HepG2 (cell line): ENCODE measurements at regions not wholly inside any gene's neighbourhood (a gene's known extent, or its start where the extent isn't known, plus 50 kb on each side); places are given as distances from the start of the nearest gene placed in this dataset.

Experiments used
- ATAC-seq: fragments of 200-7000 bp; cut with Tn5 transposase; 3 replicates; pipeline ENCODE4 v1.9.1; 2020; ENCODE audit warnings: mild to moderate bottlenecking, moderate library complexity
- BruUV-seq: library from RNA; stranded (reverse); fragments of 400-500 nt; replicated peaks from 2 replicates; lab custom pipeline; 2021; lab: Mats Ljungman, UMichigan
- CTCF ChIA-PET: fragments of 300-600 bp; formaldehyde crosslinking; extraction: SDS; loops from one replicate; lab custom pipeline; 2021; ENCODE audit warnings: low total read pairs, inconsistent platforms, low intra/inter-chr PET ratio; lab: Yijun Ruan, JAX
- POLR2A ChIA-PET: fragments of 350-600 bp; sonication (Branson Sonifier 250); formaldehyde crosslinking; loops from one replicate; lab custom pipeline; 2020; ENCODE audit warnings: antibody characterized with exemption, inconsistent platforms; lab: Yijun Ruan, JAX
- DNase-seq: peaks from one replicate; pipeline ENCODE4 v3.0.0-alpha.2; 2015; ENCODE audit warnings: low spot score
- FAIRE-seq: peaks from 3 replicates; lab custom pipeline; 2011; peaks lifted over from hg19 to GRCh38; lab: Jason Lieb, UNC
- H2AFZ ChIP-seq: one replicate; pipeline ENCODE4 v1.6.1; 2011; ENCODE audit warnings: low read length, inconsistent platforms
- H3K27ac ChIP-seq: fragments of 300-600 bp; 3 replicates; pipeline ENCODE4 v1.8.0; 2011; ENCODE audit warnings: mixed run types, mild to moderate bottlenecking, mixed read lengths, low read length, inconsistent platforms; ENCODE audit not compliant: insufficient read depth; ENCODE audit errors: extremely low read length
- H3K27me3 ChIP-seq, 2 experiments: fragments of 200-600 bp in 1 of 2; 2 replicates in 1 of 2; 3 replicates in 1 of 2; pipeline versions ENCODE4 v1.6.0 to v1.8.0; 2011; ENCODE audit warnings: low read length in 2 of 2, mild to moderate bottlenecking in 2 of 2, moderate library complexity in 2 of 2, inconsistent platforms in 1 of 2; ENCODE audit not compliant: insufficient read depth in 2 of 2, control insufficient read depth in 1 of 2
- H3K36me3 ChIP-seq, 2 experiments: fragments of 200-600 bp in 1 of 2; replicated peaks in 1 of 2; 2 replicates in 1 of 2; 3 replicates in 1 of 2; pipeline versions ENCODE4 v1.5.1 to v1.8.0; 2011; ENCODE audit warnings: low read length in 2 of 2, inconsistent platforms in 1 of 2; ENCODE audit not compliant: insufficient read depth in 2 of 2, control insufficient read depth in 1 of 2
- H3K4me1 ChIP-seq: 2 replicates; pipeline ENCODE4 v1.5.1; 2012; ENCODE audit warnings: low read length, inconsistent platforms; ENCODE audit not compliant: insufficient read depth
- H3K4me2 ChIP-seq: 2 replicates; pipeline ENCODE4 v1.6.0; 2011; ENCODE audit warnings: low read depth, low read length, inconsistent platforms
- H3K4me3 ChIP-seq, 3 experiments: fragments of 200-600 bp in 1 of 3; sonication (generic), shearing (Covaris generic) in 1 of 3; replicated peaks in 1 of 3; 2 replicates each; pipeline ENCODE4 v1.5.1; 2011 to 2016; ENCODE audit warnings: low read length in 3 of 3, inconsistent platforms in 2 of 3, low read depth in 2 of 3, mild to moderate bottlenecking in 2 of 3, control low read depth in 1 of 3, mixed read lengths in 1 of 3; ENCODE audit not compliant: insufficient read depth in 1 of 3
- H3K79me2 ChIP-seq: one replicate; pipeline ENCODE4 v1.6.1; 2011; ENCODE audit warnings: low read length, inconsistent platforms; ENCODE audit not compliant: insufficient read depth
- H3K9ac ChIP-seq: 2 replicates; pipeline ENCODE4 v1.6.0; 2011; ENCODE audit warnings: mild to moderate bottlenecking, low read depth, low read length, inconsistent platforms; ENCODE audit not compliant: insufficient read depth
- H3K9me3 ChIP-seq: 2 replicates; pipeline ENCODE4 v1.5.1; 2012; ENCODE audit warnings: mild to moderate bottlenecking, low read length
- H4K20me1 ChIP-seq: 2 replicates; pipeline ENCODE4 v1.6.0; 2011; ENCODE audit warnings: inconsistent platforms, mild to moderate bottlenecking, low read length, moderate library complexity; ENCODE audit not compliant: insufficient read depth
- ATF7 ChIP-seq, 2 experiments: fragments of 450-650 bp in 1 of 2; sonication (generic) in 1 of 2; formaldehyde crosslinking in 1 of 2; IDR thresholded peaks; 2 replicates each; pipeline versions ENCODE4 v1.4.0 to v1.6.1; 2016 to 2020; ENCODE audit warnings: antibody characterized with exemption in 1 of 2, mild to moderate bottlenecking in 1 of 2, missing genetic modification reagents in 1 of 2
- MBNL3 ChIP-seq: fragments of 250-450 bp; sonication (Bioruptor Pico); conservative IDR thresholded peaks from 2 replicates; pipeline ENCODE4 v1.8.0; 2022; ENCODE audit warnings: mild to moderate bottlenecking, inconsistent platforms
- MED1 ChIP-seq: sonication (generic); formaldehyde crosslinking; IDR thresholded peaks from 2 replicates; pipeline ENCODE4 v1.4.0; 2020; ENCODE audit warnings: missing genetic modification reagents
- RBM39 ChIP-seq: fragments of 200-400 bp; formaldehyde crosslinking; IDR thresholded peaks from one replicate; pipeline ENCODE4 v1.6.1; 2018; ENCODE audit warnings: antibody characterized with exemption, mild to moderate bottlenecking, low read depth, low read length; ENCODE audit not compliant: poor library complexity, severe bottlenecking
- ZBTB38 ChIP-seq: sonication (generic); formaldehyde crosslinking; IDR thresholded peaks from 2 replicates; pipeline ENCODE4 v1.5.1; 2020; ENCODE audit warnings: mild to moderate bottlenecking, missing genetic modification reagents
- ZNF317 ChIP-seq: sonication (generic); formaldehyde crosslinking; IDR thresholded peaks from 2 replicates; pipeline ENCODE4 v1.5.0; 2020; ENCODE audit warnings: mild to moderate bottlenecking, missing genetic modification reagents
- ZNF343 ChIP-seq: sonication (generic); formaldehyde crosslinking; IDR thresholded peaks from 2 replicates; pipeline ENCODE4 v1.4.0; 2020; ENCODE audit warnings: mild to moderate bottlenecking, missing genetic modification reagents
- ZNF383 ChIP-seq: sonication (generic); formaldehyde crosslinking; IDR thresholded peaks from 2 replicates; pipeline ENCODE4 v1.4.0; 2020; ENCODE audit warnings: missing genetic modification reagents, mild to moderate bottlenecking, borderline replicate concordance
- ZNF547 ChIP-seq: sonication (generic); formaldehyde crosslinking; IDR thresholded peaks from 2 replicates; pipeline ENCODE4 v1.5.1; 2020; ENCODE audit warnings: mild to moderate bottlenecking, missing genetic modification reagents
- ZNF563 ChIP-seq: sonication (generic); formaldehyde crosslinking; IDR thresholded peaks from 2 replicates; pipeline ENCODE4 v1.8.0; 2022; ENCODE audit warnings: mild to moderate bottlenecking, moderate library complexity, missing genetic modification reagents
- ZNF766 ChIP-seq: sonication (generic); formaldehyde crosslinking; IDR thresholded peaks from 2 replicates; pipeline ENCODE4 v1.5.0; 2020; ENCODE audit warnings: missing genetic modification reagents, borderline replicate concordance
- ZNF816 ChIP-seq: sonication (generic); formaldehyde crosslinking; IDR thresholded peaks from 2 replicates; pipeline ENCODE4 v1.8.0; 2022; ENCODE audit warnings: missing genetic modification reagents, mild to moderate bottlenecking, borderline replicate concordance
- in situ Hi-C: cut with HindIII; loops from 2 replicates; pipeline ENCODE4 v1.10.0; 2017; ENCODE audit warnings: low pct_unique_long_range_greater_than_20kb; ENCODE audit not compliant: extremely low pct_ligation_motif_present
- intact Hi-C: fragments of 100-400 bp; cut with micrococcal nuclease; formaldehyde crosslinking; loops from one replicate; pipeline ENCODE4 v1.10.0; 2022; ENCODE audit not compliant: unreplicated experiment
- TF ChIP-seq, protein P1 (sequence below): sonication (generic); formaldehyde crosslinking; IDR thresholded peaks from 2 replicates; pipeline ENCODE4 v1.4.0; 2020; ENCODE audit warnings: mild to moderate bottlenecking, missing genetic modification reagents
- TF ChIP-seq, protein P2 (sequence below): sonication (generic); formaldehyde crosslinking; IDR thresholded peaks from 2 replicates; pipeline ENCODE4 v1.9.0; 2022; ENCODE audit warnings: missing genetic modification reagents, mild to moderate bottlenecking, borderline replicate concordance
- TF ChIP-seq, protein P3 (sequence below): fragments of 450-650 bp; IDR thresholded peaks from 2 replicates; pipeline ENCODE4 v1.6.1; 2017; ENCODE audit warnings: mild to moderate bottlenecking
- TF ChIP-seq, protein P4 (sequence below), 2 experiments: sonication (generic) in 1 of 2; formaldehyde crosslinking in 1 of 2; IDR thresholded peaks; 2 replicates each; pipeline versions ENCODE4 v1.5.1 to v1.6.1; 2011 to 2020; ENCODE audit warnings: borderline replicate concordance in 1 of 2, low read depth in 1 of 2, low read length in 1 of 2, mild to moderate bottlenecking in 1 of 2, missing genetic modification reagents in 1 of 2, moderate library complexity in 1 of 2
- TF ChIP-seq, protein P5 (sequence below): sonication (generic); formaldehyde crosslinking; IDR thresholded peaks from 2 replicates; pipeline ENCODE4 v1.4.0; 2020; ENCODE audit warnings: missing genetic modification reagents

DNA sequence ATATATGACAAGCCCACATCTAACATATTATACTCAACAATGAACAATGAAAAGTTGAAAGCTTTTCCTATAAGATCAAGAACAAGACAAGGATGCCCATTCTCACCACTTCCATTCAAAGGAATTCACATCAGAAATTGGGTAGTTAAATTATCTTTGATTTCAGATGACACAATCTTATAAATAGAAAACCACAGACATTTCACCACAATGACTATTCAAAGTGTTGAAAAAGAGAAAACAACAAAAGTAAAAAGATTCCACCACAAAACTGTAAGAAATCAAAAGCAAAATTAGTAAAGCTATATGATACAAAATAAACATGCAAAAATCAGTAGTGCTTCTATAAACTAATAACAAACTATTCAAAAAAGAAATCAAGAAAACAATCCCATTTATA, 279.7 kb upstream of the MYT1L start:
- CTCF ChIA-PET: no interaction called here
- BruUV-seq: no TSS peak
- intact Hi-C loops: no loop called here
- Histone ChIP-seq H3K4me3 (no peak overlapping the region), H3K9ac (no peak overlapping the region), H2AFZ (no peak overlapping the region), H3K4me2 (no peak overlapping the region), H3K9me3 (no peaks in the 10 kb centered on the region), H3K27ac (no peak overlapping the region), H3K4me1 (0 out of 2 replicates have a peak, but pooled peaks cover 8% of the 10 kb centered on the region), H3K27me3 (peaks cover 0 to 5% of the 10 kb centered on the region in 2 experiments; a peak in 3 of 5 replicates), H3K79me2 (no peaks in the 10 kb centered on the region), H3K36me3 (no peaks in the 10 kb centered on the region), H4K20me1 (no peaks in the 10 kb centered on the region)
- FAIRE-seq (no peak), ATAC-seq (no peak), DNase-seq (no peak)
- in situ Hi-C loops: no loop called here
- POLR2A ChIA-PET: no interaction called here
- TF ChIP-seq, protein P1, sequence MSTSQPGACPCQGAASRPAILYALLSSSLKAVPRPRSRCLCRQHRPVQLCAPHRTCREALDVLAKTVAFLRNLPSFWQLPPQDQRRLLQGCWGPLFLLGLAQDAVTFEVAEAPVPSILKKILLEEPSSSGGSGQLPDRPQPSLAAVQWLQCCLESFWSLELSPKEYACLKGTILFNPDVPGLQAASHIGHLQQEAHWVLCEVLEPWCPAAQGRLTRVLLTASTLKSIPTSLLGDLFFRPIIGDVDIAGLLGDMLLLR (CRISPR knock-in tag): no peak
- TF ChIP-seq, protein P2, sequence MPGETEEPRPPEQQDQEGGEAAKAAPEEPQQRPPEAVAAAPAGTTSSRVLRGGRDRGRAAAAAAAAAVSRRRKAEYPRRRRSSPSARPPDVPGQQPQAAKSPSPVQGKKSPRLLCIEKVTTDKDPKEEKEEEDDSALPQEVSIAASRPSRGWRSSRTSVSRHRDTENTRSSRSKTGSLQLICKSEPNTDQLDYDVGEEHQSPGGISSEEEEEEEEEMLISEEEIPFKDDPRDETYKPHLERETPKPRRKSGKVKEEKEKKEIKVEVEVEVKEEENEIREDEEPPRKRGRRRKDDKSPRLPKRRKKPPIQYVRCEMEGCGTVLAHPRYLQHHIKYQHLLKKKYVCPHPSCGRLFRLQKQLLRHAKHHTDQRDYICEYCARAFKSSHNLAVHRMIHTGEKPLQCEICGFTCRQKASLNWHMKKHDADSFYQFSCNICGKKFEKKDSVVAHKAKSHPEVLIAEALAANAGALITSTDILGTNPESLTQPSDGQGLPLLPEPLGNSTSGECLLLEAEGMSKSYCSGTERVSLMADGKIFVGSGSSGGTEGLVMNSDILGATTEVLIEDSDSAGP: no peak
- no peak for TF ChIP-seq MBNL3 (CRISPR knock-in tag)
- TF ChIP-seq ZNF563: no peak
- TF ChIP-seq, protein P3, sequence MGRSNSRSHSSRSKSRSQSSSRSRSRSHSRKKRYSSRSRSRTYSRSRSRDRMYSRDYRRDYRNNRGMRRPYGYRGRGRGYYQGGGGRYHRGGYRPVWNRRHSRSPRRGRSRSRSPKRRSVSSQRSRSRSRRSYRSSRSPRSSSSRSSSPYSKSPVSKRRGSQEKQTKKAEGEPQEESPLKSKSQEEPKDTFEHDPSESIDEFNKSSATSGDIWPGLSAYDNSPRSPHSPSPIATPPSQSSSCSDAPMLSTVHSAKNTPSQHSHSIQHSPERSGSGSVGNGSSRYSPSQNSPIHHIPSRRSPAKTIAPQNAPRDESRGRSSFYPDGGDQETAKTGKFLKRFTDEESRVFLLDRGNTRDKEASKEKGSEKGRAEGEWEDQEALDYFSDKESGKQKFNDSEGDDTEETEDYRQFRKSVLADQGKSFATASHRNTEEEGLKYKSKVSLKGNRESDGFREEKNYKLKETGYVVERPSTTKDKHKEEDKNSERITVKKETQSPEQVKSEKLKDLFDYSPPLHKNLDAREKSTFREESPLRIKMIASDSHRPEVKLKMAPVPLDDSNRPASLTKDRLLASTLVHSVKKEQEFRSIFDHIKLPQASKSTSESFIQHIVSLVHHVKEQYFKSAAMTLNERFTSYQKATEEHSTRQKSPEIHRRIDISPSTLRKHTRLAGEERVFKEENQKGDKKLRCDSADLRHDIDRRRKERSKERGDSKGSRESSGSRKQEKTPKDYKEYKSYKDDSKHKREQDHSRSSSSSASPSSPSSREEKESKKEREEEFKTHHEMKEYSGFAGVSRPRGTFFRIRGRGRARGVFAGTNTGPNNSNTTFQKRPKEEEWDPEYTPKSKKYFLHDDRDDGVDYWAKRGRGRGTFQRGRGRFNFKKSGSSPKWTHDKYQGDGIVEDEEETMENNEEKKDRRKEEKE: no peak
- TF ChIP-seq ZBTB38 (CRISPR knock-in tag): no peak
- no peak for TF ChIP-seq ZNF317 (CRISPR knock-in tag)
- TF ChIP-seq ZNF343 (CRISPR knock-in tag): no peak
- no peak for TF ChIP-seq ATF7 (IDR thresholded peaks at IDR 0.05)
- no peak for TF ChIP-seq ATF7 (CRISPR knock-in tag; IDR thresholded peaks at IDR 0.05)
- no peak for TF ChIP-seq RBM39
- TF ChIP-seq ZNF816 (CRISPR knock-in tag): no peak
- TF ChIP-seq ZNF547 (CRISPR knock-in tag): no peak
- TF ChIP-seq ZNF383: no peak
- no peak for TF ChIP-seq MED1
- TF ChIP-seq, protein P4, sequence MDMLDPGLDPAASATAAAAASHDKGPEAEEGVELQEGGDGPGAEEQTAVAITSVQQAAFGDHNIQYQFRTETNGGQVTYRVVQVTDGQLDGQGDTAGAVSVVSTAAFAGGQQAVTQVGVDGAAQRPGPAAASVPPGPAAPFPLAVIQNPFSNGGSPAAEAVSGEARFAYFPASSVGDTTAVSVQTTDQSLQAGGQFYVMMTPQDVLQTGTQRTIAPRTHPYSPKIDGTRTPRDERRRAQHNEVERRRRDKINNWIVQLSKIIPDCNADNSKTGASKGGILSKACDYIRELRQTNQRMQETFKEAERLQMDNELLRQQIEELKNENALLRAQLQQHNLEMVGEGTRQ (IDR thresholded peaks at IDR 0.05; ENCODE audit: low read depth, low read length): no peak
- TF ChIP-seq, protein P4 (CRISPR knock-in tag; IDR thresholded peaks at IDR 0.05; ENCODE audit: borderline replicate concordance): no peak
- TF ChIP-seq, protein P5, sequence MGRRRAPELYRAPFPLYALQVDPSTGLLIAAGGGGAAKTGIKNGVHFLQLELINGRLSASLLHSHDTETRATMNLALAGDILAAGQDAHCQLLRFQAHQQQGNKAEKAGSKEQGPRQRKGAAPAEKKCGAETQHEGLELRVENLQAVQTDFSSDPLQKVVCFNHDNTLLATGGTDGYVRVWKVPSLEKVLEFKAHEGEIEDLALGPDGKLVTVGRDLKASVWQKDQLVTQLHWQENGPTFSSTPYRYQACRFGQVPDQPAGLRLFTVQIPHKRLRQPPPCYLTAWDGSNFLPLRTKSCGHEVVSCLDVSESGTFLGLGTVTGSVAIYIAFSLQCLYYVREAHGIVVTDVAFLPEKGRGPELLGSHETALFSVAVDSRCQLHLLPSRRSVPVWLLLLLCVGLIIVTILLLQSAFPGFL (CRISPR knock-in tag): no peak
- TF ChIP-seq ZNF766: no peak
